GM18508 (cell line): ENCODE measurements at regions not wholly inside any gene's neighbourhood (a gene's known extent, or its start where the extent isn't known, plus 50 kb on each side); places are given as distances from the start of the nearest gene placed in this dataset.
"Not testable (repeated sequence)": the region's sequence is repeated elsewhere in the genome, so short reads cannot be mapped to it uniquely, and the experiment has no call there.

Source experiments
- ATAC-seq: cut with Tn5 transposase; IDR thresholded peaks from one replicate; pipeline ENCODE4 v1.9.1; 2021; ENCODE audit warnings: moderate number of reproducible peaks; ENCODE audit not compliant: insufficient read depth, unreplicated experiment

- no peak for ATAC-seq
Observed at GRCh38 chr10:33041783-33042437, 83.9 kb upstream of the ITGB1 start.

- ATAC-seq, result no peak
Observed at GRCh38 chr10:33040436-33040835, 82.4 kb upstream of the ITGB1 start.

- ATAC-seq, result no peak
Observed at GRCh38 chr10:33039181-33039580, 81.2 kb upstream of the ITGB1 start.

- ATAC-seq, result no peak
Observed at GRCh38 chr10:33038672-33039071, 80.6 kb upstream of the ITGB1 start.

GRCh38 chr10:33037726-33038125, 79.7 kb upstream of the ITGB1 start:
- no peak for ATAC-seq

GRCh38 chr10:33036670-33037069, 78.6 kb upstream of the ITGB1 start:
- no peak for ATAC-seq

GRCh38 chr10:33035411-33035810, 77.4 kb upstream of the ITGB1 start:
- no peak for ATAC-seq

GRCh38 chr10:33034931-33035330, 76.9 kb upstream of the ITGB1 start:
- no peak for ATAC-seq

- no peak for ATAC-seq
Observed at GRCh38 chr10:33032654-33033151, 74.7 kb upstream of the ITGB1 start.

- no peak for ATAC-seq
Observed at GRCh38 chr10:33031815-33032653, 74.0 kb upstream of the ITGB1 start.

GRCh38 chr10:33031171-33031570, 73.1 kb upstream of the ITGB1 start:
- no peak for ATAC-seq

GRCh38 chr10:33028515-33028914, 70.5 kb upstream of the ITGB1 start:
- not testable (repeated sequence) for ATAC-seq

- no peak for ATAC-seq
Observed at GRCh38 chr10:33027088-33027487, 69.1 kb upstream of the ITGB1 start.

- ATAC-seq, result no peak
Observed at GRCh38 chr10:33026422-33026821, 68.4 kb upstream of the ITGB1 start.

GRCh38 chr10:33025910-33026309, 67.9 kb upstream of the ITGB1 start:
- no peak for ATAC-seq

GRCh38 chr10:33025039-33025438, 67.0 kb upstream of the ITGB1 start:
- ATAC-seq, result no peak

GRCh38 chr10:33022691-33023090, 64.7 kb upstream of the ITGB1 start:
- ATAC-seq, result no peak

GRCh38 chr10:33022090-33022489, 64.1 kb upstream of the ITGB1 start:
- ATAC-seq, result no peak

- ATAC-seq, result no peak
Observed at GRCh38 chr10:33016988-33017387, 59.0 kb upstream of the ITGB1 start.

- ATAC-seq, result no peak
Observed at GRCh38 chr10:33015761-33016547, 57.9 kb upstream of the ITGB1 start.

- ATAC-seq, result not testable (repeated sequence)
Observed at GRCh38 chr10:33013331-33013730, 55.3 kb upstream of the ITGB1 start.
